H1 (cell line): ENCODE measurements at regions not wholly inside any gene's neighbourhood (a gene's known extent, or its start where the extent isn't known, plus 50 kb on each side); places are given as distances from the start of the nearest gene placed in this dataset.

Experiments
- CTCF ChIA-PET: fragments of 300-600 bp; sonication (Branson Sonifier 250); formaldehyde crosslinking; loops from one replicate; lab custom pipeline; 2021; ENCODE audit not compliant: partially characterized antibody; lab: Charles Lee
- POLR2A ChIA-PET: fragments of 300-600 bp; sonication (Branson Sonifier 250); formaldehyde crosslinking; loops from one replicate; lab custom pipeline; 2021; ENCODE audit warnings: inconsistent platforms; ENCODE audit not compliant: partially characterized antibody; lab: Charles Lee
- DNase-seq, 2 experiments: peaks; one replicate each; pipeline versions ENCODE4 v3.0.0 to v3.0.0-alpha.2; 2010 to 2022; ENCODE audit warnings: low spot score in 2 of 2, low read depth in 1 of 2, mixed read lengths in 1 of 2
- FAIRE-seq: peaks from 2 replicates; lab custom pipeline; 2011; peaks lifted over from hg19 to GRCh38; lab: Jason Lieb, UNC
- H2AFZ ChIP-seq: 2 replicates; pipeline ENCODE4 v1.8.1; 2012; ENCODE audit warnings: low read length, inconsistent platforms
- H2AK5ac ChIP-seq: 2 replicates; pipeline ENCODE4 v1.6.1; 2013; ENCODE audit warnings: low read depth, low read length
- H2BK120ac ChIP-seq: replicated peaks from 2 replicates; pipeline ENCODE3; 2013; ENCODE audit warnings: low read depth, low read length, inconsistent platforms
- H2BK12ac ChIP-seq: 2 replicates; pipeline ENCODE4 v1.6.1; 2013; ENCODE audit warnings: low read depth, low read length
- H2BK15ac ChIP-seq: 2 replicates; pipeline ENCODE4 v1.6.1; 2013; ENCODE audit warnings: low read length
- H2BK20ac ChIP-seq: 2 replicates; pipeline ENCODE4 v1.6.1; 2013; ENCODE audit warnings: low read length
- H2BK5ac ChIP-seq: 2 replicates; pipeline ENCODE4 v1.6.1; 2013; ENCODE audit warnings: low read depth, low read length
- H3K14ac ChIP-seq: 2 replicates; pipeline ENCODE4 v1.6.1; 2013; ENCODE audit warnings: inconsistent platforms; ENCODE audit not compliant: insufficient read length
- H3K18ac ChIP-seq: 2 replicates; pipeline ENCODE4 v1.6.1; 2013; ENCODE audit warnings: low read length; ENCODE audit errors: extremely low read depth
- H3K23ac ChIP-seq: 2 replicates; pipeline ENCODE4 v1.6.1; 2013; ENCODE audit warnings: inconsistent platforms; ENCODE audit not compliant: insufficient read length
- H3K23me2 ChIP-seq: 2 replicates; pipeline ENCODE4 v1.6.1; 2013; ENCODE audit warnings: low read depth, low read length
- H3K27ac ChIP-seq: 2 replicates; pipeline ENCODE4 v1.6.1; 2011; ENCODE audit warnings: low read depth, low read length, inconsistent platforms
- H3K27me3 ChIP-seq, 4 experiments: replicated peaks in 1 of 4; 1 replicate in 1 of 4; 2 replicates in 3 of 4; pipeline versions ENCODE4 v1.6.1 to v1.8.1; 2011 to 2013; ENCODE audit warnings: low read length in 3 of 4, mild to moderate bottlenecking in 3 of 4, inconsistent platforms in 2 of 4, mixed read lengths in 2 of 4, moderate library complexity in 1 of 4; ENCODE audit not compliant: control insufficient read depth in 3 of 4, insufficient read depth in 3 of 4; ENCODE audit errors: extremely low read depth in 1 of 4
- H3K36me3 ChIP-seq, 4 experiments: 2 replicates each; pipeline versions ENCODE4 v1.6.1 to v1.8.1; 2011 to 2013; ENCODE audit warnings: mild to moderate bottlenecking in 4 of 4, low read length in 3 of 4, moderate library complexity in 2 of 4, control low read depth in 1 of 4, inconsistent platforms in 1 of 4; ENCODE audit not compliant: insufficient read depth in 4 of 4, control insufficient read depth in 2 of 4
- H3K4ac ChIP-seq: replicated peaks from 2 replicates; pipeline ENCODE3; 2013; ENCODE audit warnings: low read length, low read depth, mixed read lengths, inconsistent platforms; ENCODE audit not compliant: insufficient read length
- H3K4me1 ChIP-seq, 4 experiments: replicated peaks in 1 of 4; 1 replicate in 1 of 4; 2 replicates in 3 of 4; pipeline versions ENCODE4 v1.6.1 to v1.8.1; 2011 to 2013; ENCODE audit warnings: low read length in 3 of 4, inconsistent platforms in 2 of 4, mixed read lengths in 1 of 4; ENCODE audit not compliant: insufficient read depth in 4 of 4, control insufficient read depth in 3 of 4
- H3K4me2 ChIP-seq, 2 experiments: 2 replicates each; pipeline versions ENCODE4 v1.6.1 to v1.8.1; 2011 to 2013; ENCODE audit warnings: low read depth in 2 of 2, low read length in 2 of 2, control low read depth in 1 of 2, inconsistent platforms in 1 of 2, mild to moderate bottlenecking in 1 of 2; ENCODE audit not compliant: insufficient read depth in 1 of 2
- H3K4me3 ChIP-seq, 4 experiments: fragments of 200-600, 300-600 bp in 1 of 4; sonication (generic), shearing (Covaris generic), sonication (Bioruptor Twin) in 1 of 4; 2 replicates each; pipeline versions ENCODE4 v1.5.1 to v1.8.1; 2011 to 2016; ENCODE audit warnings: low read length in 4 of 4, low read depth in 3 of 4, control low read depth in 2 of 4, inconsistent platforms in 2 of 4, mild to moderate bottlenecking in 2 of 4, mixed read lengths in 1 of 4, moderate library complexity in 1 of 4; ENCODE audit not compliant: insufficient read depth in 2 of 4; ENCODE audit errors: extremely low read depth in 1 of 4
- H3K56ac ChIP-seq: replicated peaks from 2 replicates; pipeline ENCODE3; 2013; ENCODE audit warnings: low read depth, mild to moderate bottlenecking, mixed read lengths, low read length, inconsistent platforms; ENCODE audit not compliant: insufficient read length
- H3K79me1 ChIP-seq: 2 replicates; pipeline ENCODE4 v1.6.1; 2013; ENCODE audit warnings: low read depth, low read length, control low read depth
- H3K79me2 ChIP-seq, 2 experiments: 2 replicates each; pipeline versions ENCODE4 v1.6.1 to v1.8.1; 2012 to 2013; ENCODE audit warnings: low read length in 2 of 2, mild to moderate bottlenecking in 2 of 2, inconsistent platforms in 1 of 2; ENCODE audit not compliant: insufficient read depth in 2 of 2, control insufficient read depth in 1 of 2
- H3K9ac ChIP-seq, 4 experiments: replicated peaks in 1 of 4; 1 replicate in 1 of 4; 2 replicates in 3 of 4; pipeline versions ENCODE4 v1.6.1 to v1.8.1; 2011 to 2013; ENCODE audit warnings: low read depth in 3 of 4, low read length in 3 of 4, control low read depth in 2 of 4, mild to moderate bottlenecking in 2 of 4, moderate library complexity in 2 of 4, inconsistent platforms in 1 of 4; ENCODE audit errors: extremely low read depth in 1 of 4
- H3K9me3 ChIP-seq, 2 experiments: 2 replicates each; pipeline versions ENCODE4 v1.6.1 to v1.8.1; 2012 to 2013; ENCODE audit warnings: mild to moderate bottlenecking in 2 of 2, moderate library complexity in 2 of 2, control low read depth in 1 of 2, inconsistent platforms in 1 of 2, low read depth in 1 of 2, low read length in 1 of 2, mixed read lengths in 1 of 2; ENCODE audit not compliant: insufficient read depth in 2 of 2
- H4K20me1 ChIP-seq, 2 experiments: replicated peaks in 1 of 2; 2 replicates each; pipeline versions ENCODE3 to v1.8.1; 2011 to 2013; ENCODE audit warnings: inconsistent platforms in 2 of 2, low read length in 2 of 2, mild to moderate bottlenecking in 1 of 2; ENCODE audit not compliant: insufficient read depth in 2 of 2, control insufficient read depth in 1 of 2
- H4K5ac ChIP-seq: 2 replicates; pipeline ENCODE4 v1.6.1; 2013; ENCODE audit warnings: low read length, low read depth, mixed read lengths, inconsistent platforms; ENCODE audit not compliant: insufficient read length
- H4K8ac ChIP-seq: 2 replicates; pipeline ENCODE4 v1.8.0; 2013; ENCODE audit warnings: mild to moderate bottlenecking, moderate library complexity, low read length, inconsistent platforms; ENCODE audit not compliant: insufficient read depth; ENCODE audit errors: extremely low read depth
- H4K91ac ChIP-seq: replicated peaks from 2 replicates; pipeline ENCODE3; 2013; ENCODE audit warnings: low read length, mixed read lengths, inconsistent platforms; ENCODE audit not compliant: insufficient read length
- CBX5 ChIP-seq: fragments of 300-800, 300-1000 bp; sonication (generic); IDR thresholded peaks from 2 replicates; pipeline ENCODE4 v1.7.1; 2016; ENCODE audit warnings: antibody characterized with exemption, low read length, low read depth
- CEBPB ChIP-seq: IDR thresholded peaks from 2 replicates; pipeline ENCODE4 v1.6.1; 2012; ENCODE audit warnings: low read depth, low read length
- CHD1 ChIP-seq: IDR thresholded peaks from 2 replicates; pipeline ENCODE4 v1.6.1; 2012; ENCODE audit warnings: low read depth, low read length, improper control_type of control experiment
- CTBP2 ChIP-seq: IDR thresholded peaks from 2 replicates; pipeline ENCODE4 v1.7.0; 2011; ENCODE audit warnings: borderline replicate concordance, mild to moderate bottlenecking, moderate library complexity, mixed read lengths, low read length; ENCODE audit not compliant: insufficient read depth, insufficient read length
- EGR1 ChIP-seq: IDR thresholded peaks from 2 replicates; pipeline ENCODE4 v1.6.1; 2011; ENCODE audit warnings: low read depth, low read length, borderline replicate concordance
- GTF2F1 ChIP-seq: IDR thresholded peaks from 2 replicates; pipeline ENCODE4 v1.6.1; 2012; ENCODE audit warnings: low read depth, low read length, improper control_type of control experiment, borderline replicate concordance
- JUN ChIP-seq: IDR thresholded peaks from 2 replicates; pipeline ENCODE4 v1.6.1; 2011; ENCODE audit warnings: low read depth, mild to moderate bottlenecking, improper control_type of control experiment, low read length
- MAFK ChIP-seq: IDR thresholded peaks from 2 replicates; pipeline ENCODE4 v1.6.1; 2012; ENCODE audit warnings: low read depth, mild to moderate bottlenecking, improper control_type of control experiment, low read length
- POLR2AphosphoS5 ChIP-seq: IDR thresholded peaks from 2 replicates; pipeline ENCODE4 v1.6.1; 2011; ENCODE audit warnings: low read depth, low read length
- SIN3A ChIP-seq, 2 experiments: IDR thresholded peaks in 1 of 2; conservative IDR thresholded peaks in 1 of 2; 2 replicates each; pipeline ENCODE4 v1.6.1; 2011 to 2012; ENCODE audit warnings: low read length in 2 of 2, improper control_type of control experiment in 1 of 2, low read depth in 1 of 2, mild to moderate bottlenecking in 1 of 2
- SP2 ChIP-seq: IDR thresholded peaks from 2 replicates; pipeline ENCODE4 v1.6.1; 2012; ENCODE audit warnings: mild to moderate bottlenecking, low read length, inconsistent platforms
- SRF ChIP-seq: IDR thresholded peaks from 2 replicates; pipeline ENCODE4 v1.6.1; 2011; ENCODE audit warnings: mild to moderate bottlenecking, low read depth, low read length, moderate library complexity
- ZNF274 ChIP-seq: IDR thresholded peaks from 2 replicates; pipeline ENCODE4 v1.7.0; 2012; ENCODE audit warnings: low read length, borderline replicate concordance; ENCODE audit errors: extremely low read depth
- WGBS, 2 experiments: shearing (Covaris generic) in 1 of 2; methylation state at CpG; one replicate each; pipeline versions ENCODE4 v1.1.6 to v1.1.7; 2013 to 2015; ENCODE audit warnings: low lambda C conversion rate in 2 of 2, mixed read lengths in 2 of 2, inconsistent platforms in 1 of 2, low coverage in 1 of 2, missing lambda C conversion rate in 1 of 2; ENCODE audit not compliant: insufficient replicate concordance in 2 of 2, insufficient coverage in 1 of 2, insufficient read length in 1 of 2; ENCODE audit errors: extremely low coverage in 1 of 2, missing lambda C conversion rate in 1 of 2; 5-methylcytosine and 5-hydroxymethylcytosine counted together

- Histone ChIP-seq H3K27me3 (no peaks in the 10 kb centered on the region), H3K23me2 (no peaks in the 10 kb centered on the region), H3K27ac (no peak overlapping the region), H3K4ac (no peak overlapping the region), H2BK120ac (no peak overlapping the region), H3K79me2 (no peaks in the 10 kb centered on the region), H3K14ac (no peak overlapping the region), H3K56ac (no peak overlapping the region), H2AK5ac (no peak overlapping the region), H2BK20ac (no peak overlapping the region), H3K4me2 (no peak overlapping the region), H4K91ac (no peak overlapping the region), H2BK15ac (no peak overlapping the region), H4K5ac (no peak overlapping the region), H4K20me1 (no peaks in the 10 kb centered on the region), H3K4me3 (no peak overlapping the region), H3K4me1 (peaks cover 0 to 2% (median 0%) of the 10 kb centered on the region in 4 experiments; a peak in 2 of 7 replicates), H2BK5ac (no peak overlapping the region), H3K36me3 (no peaks in the 10 kb centered on the region), H2BK12ac (no peak overlapping the region), H2AFZ (no peak overlapping the region), H3K9me3 (no peaks in the 10 kb centered on the region), H3K23ac (no peak overlapping the region), H3K79me1 (no peaks in the 10 kb centered on the region), H4K8ac (no peak overlapping the region), H3K18ac (no peak overlapping the region), H3K9ac (no peak overlapping the region)
- no peak for TF ChIP-seq CEBPB
- TF ChIP-seq ZNF274 = no peak
- no peak for TF ChIP-seq EGR1
- no peak for TF ChIP-seq SP2
- TF ChIP-seq GTF2F1 = no peak
- TF ChIP-seq JUN = no peak
- TF ChIP-seq CTBP2 = no peak
- no peak for TF ChIP-seq MAFK
- no peak for TF ChIP-seq CHD1
- no peak for TF ChIP-seq CBX5
- TF ChIP-seq SRF = no peak
- TF ChIP-seq SIN3A (conservative IDR thresholded peaks at IDR 0.05 in 1 of 2, IDR thresholded peaks at IDR 0.05 in 1 of 2; ENCODE audit: low read depth in 1 of 2, low read length in 2 of 2) = no peak
- TF ChIP-seq POLR2AphosphoS5 = no peak
- DNase-seq (no peak), FAIRE-seq (no peak)
- ChIA-PET POLR2A (no interaction called here), CTCF (interaction anchor here (1.0 kb wide), 2 partner anchors 25 to 199 kb away, joined by 3 read pairs; no protein-coding TSS in a partner anchor)
- WGBS, 2 experiments = 87% methylated on average over 2 of the region's 2 CpGs; no CpG with 5 or more reads in 1 of the 2 experiments
Measured at GRCh38 chr6:100261486-100261885, 203.2 kb downstream of the SIM1 start.
